HEK293T (cell line): ENCODE measurements at regions not wholly inside any gene's neighbourhood (a gene's known extent, or its start where the extent isn't known, plus 50 kb on each side); places are given as distances from the start of the nearest gene placed in this dataset.

Experiments
- BHLHE40 ChIP-seq: fragments of 450-650 bp; IDR thresholded peaks from 2 replicates; pipeline ENCODE4 v1.6.1; 2016; ENCODE audit warnings: mild to moderate bottlenecking, moderate library complexity, borderline replicate concordance
- ELF4 ChIP-seq: fragments of 450-650 bp; IDR thresholded peaks from 2 replicates; pipeline ENCODE4 v1.6.1; 2017; ENCODE audit warnings: antibody characterized with exemption
- FOXA1 ChIP-seq: fragments of 450-650 bp; IDR thresholded peaks from 2 replicates; pipeline ENCODE4 v1.6.1; 2016; ENCODE audit warnings: mild to moderate bottlenecking
- FOXM1 ChIP-seq: fragments of 450-650 bp; IDR thresholded peaks from 2 replicates; pipeline ENCODE4 v1.6.1; 2017; ENCODE audit warnings: mild to moderate bottlenecking, borderline replicate concordance
- LEF1 ChIP-seq: fragments of 450-650 bp; IDR thresholded peaks from 2 replicates; pipeline ENCODE4 v1.6.1; 2017; ENCODE audit warnings: mild to moderate bottlenecking, borderline replicate concordance
- SP1 ChIP-seq: fragments of 450-650 bp; IDR thresholded peaks from 2 replicates; pipeline ENCODE4 v1.6.1; 2017
- SUZ12 ChIP-seq: fragments of 450-650 bp; IDR thresholded peaks from 2 replicates; pipeline ENCODE4 v1.6.1; 2016; ENCODE audit warnings: mild to moderate bottlenecking
- TARDBP ChIP-seq: fragments of 450-650 bp; IDR thresholded peaks from 2 replicates; pipeline ENCODE4 v1.6.1; 2016
- ZNF384 ChIP-seq: fragments of 450-650 bp; IDR thresholded peaks from 2 replicates; pipeline ENCODE4 v1.6.1; 2016
- TF ChIP-seq, protein P1 (sequence below): fragments of 450-650 bp; IDR thresholded peaks from 2 replicates; pipeline ENCODE4 v1.6.1; 2016

DNA sequence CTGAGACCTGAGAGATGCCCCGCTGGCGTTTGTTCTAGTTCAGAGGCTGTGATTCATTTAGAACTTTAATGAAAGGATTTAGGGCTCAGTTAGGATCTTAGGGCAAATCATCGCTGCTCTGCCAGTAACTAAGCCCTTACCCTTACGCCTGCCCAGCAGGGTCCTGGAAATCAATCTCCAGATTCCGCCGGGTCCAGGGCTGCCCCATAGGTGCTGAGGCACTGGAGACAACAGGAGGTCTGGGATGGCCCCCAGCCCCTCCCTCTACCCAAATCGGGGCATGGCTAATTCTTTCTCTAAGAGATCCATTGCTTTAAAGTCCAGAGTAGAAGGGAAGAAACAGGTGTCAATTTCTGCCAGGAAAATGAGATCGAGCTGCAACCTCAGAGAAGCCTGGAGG is 83.1 kb downstream of the SDC1 start:
- TF ChIP-seq SUZ12 (no peak), TARDBP (no peak), ELF4 (no peak), SP1 (no peak), BHLHE40 (no peak), FOXA1 (no peak), LEF1 (no peak), ZNF384 (no peak), FOXM1 (no peak)
- TF ChIP-seq, protein P1, sequence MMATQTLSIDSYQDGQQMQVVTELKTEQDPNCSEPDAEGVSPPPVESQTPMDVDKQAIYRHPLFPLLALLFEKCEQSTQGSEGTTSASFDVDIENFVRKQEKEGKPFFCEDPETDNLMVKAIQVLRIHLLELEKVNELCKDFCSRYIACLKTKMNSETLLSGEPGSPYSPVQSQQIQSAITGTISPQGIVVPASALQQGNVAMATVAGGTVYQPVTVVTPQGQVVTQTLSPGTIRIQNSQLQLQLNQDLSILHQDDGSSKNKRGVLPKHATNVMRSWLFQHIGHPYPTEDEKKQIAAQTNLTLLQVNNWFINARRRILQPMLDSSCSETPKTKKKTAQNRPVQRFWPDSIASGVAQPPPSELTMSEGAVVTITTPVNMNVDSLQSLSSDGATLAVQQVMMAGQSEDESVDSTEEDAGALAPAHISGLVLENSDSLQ: no peak
